ENCODE measurements at regions not wholly inside any gene's neighbourhood (a gene's known extent, or its start where the extent isn't known, plus 50 kb on each side); places are given as distances from the start of the nearest gene placed in this dataset.

GRCh38 chr6:21811484-21811883, 217.9 kb downstream of the SOX4 start:
- FAIRE-seq, result no peak
- no peak for DNase-seq (ENCODE audit: low read depth)
- Histone ChIP-seq H3K36me3 (ENCODE audit: control insufficient read depth, insufficient read depth, low read length) (no peaks in the 10 kb centered on the region), H3K4me3 (ENCODE audit: low read depth, low read length) (no peak overlapping the region), H3K27me3 (ENCODE audit: control insufficient read depth, insufficient read depth, low read length) (no peaks in the 10 kb centered on the region)
- no peak for TF ChIP-seq CTCF (IDR thresholded peaks at IDR 0.05; ENCODE audit: insufficient read depth, low read length, severe bottlenecking)

GRCh38 chr6:21816231-21816630, 222.7 kb downstream of the SOX4 start:
- FAIRE-seq (no peak), DNase-seq (ENCODE audit: low read depth) (no peak)
- TF ChIP-seq CTCF (IDR thresholded peaks at IDR 0.05; ENCODE audit: insufficient read depth, low read length, severe bottlenecking), result no peak
- no peak overlapping the region for H3K4me3 ChIP-seq (ENCODE audit: low read depth, low read length)
- H3K36me3 ChIP-seq (ENCODE audit: control insufficient read depth, insufficient read depth, low read length), result no peaks in the 10 kb centered on the region
- no peaks in the 10 kb centered on the region for H3K27me3 ChIP-seq (ENCODE audit: control insufficient read depth, insufficient read depth, low read length)

- FAIRE-seq (no peak), DNase-seq (ENCODE audit: low read depth) (no peak)
- no peak for TF ChIP-seq CTCF (IDR thresholded peaks at IDR 0.05; ENCODE audit: insufficient read depth, low read length, severe bottlenecking)
- no peaks in the 10 kb centered on the region for H3K27me3 ChIP-seq (ENCODE audit: control insufficient read depth, insufficient read depth, low read length)
- H3K36me3 ChIP-seq (ENCODE audit: control insufficient read depth, insufficient read depth, low read length), result no peaks in the 10 kb centered on the region
- H3K4me3 ChIP-seq (ENCODE audit: low read depth, low read length), result no peak overlapping the region
Observed at GRCh38 chr6:21820442-21820841, 226.9 kb downstream of the SOX4 start.

- DNase-seq (ENCODE audit: low read depth), result no peak
- no peak for FAIRE-seq
- Histone ChIP-seq H3K36me3 (ENCODE audit: control insufficient read depth, insufficient read depth, low read length) (no peaks in the 10 kb centered on the region), H3K4me3 (ENCODE audit: low read depth, low read length) (no peak overlapping the region), H3K27me3 (ENCODE audit: control insufficient read depth, insufficient read depth, low read length) (no peaks in the 10 kb centered on the region)
- TF ChIP-seq CTCF (IDR thresholded peaks at IDR 0.05; ENCODE audit: insufficient read depth, low read length, severe bottlenecking), result no peak
Observed at GRCh38 chr6:21823371-21823770, 229.8 kb downstream of the SOX4 start.

GRCh38 chr6:21824431-21825177, 231.1 kb downstream of the SOX4 start:
- FAIRE-seq (no peak), DNase-seq (ENCODE audit: low read depth) (peak; percentile 49)
- no peaks in the 10 kb centered on the region for H3K27me3 ChIP-seq (ENCODE audit: control insufficient read depth, insufficient read depth, low read length)
- TF ChIP-seq CTCF (IDR thresholded peaks at IDR 0.05; ENCODE audit: insufficient read depth, low read length, severe bottlenecking), result no peak
- no peak overlapping the region for H3K4me3 ChIP-seq (ENCODE audit: low read depth, low read length)
- no peaks in the 10 kb centered on the region for H3K36me3 ChIP-seq (ENCODE audit: control insufficient read depth, insufficient read depth, low read length)

GRCh38 chr6:21826023-21826422, 232.5 kb downstream of the SOX4 start:
- H3K36me3 ChIP-seq (ENCODE audit: control insufficient read depth, insufficient read depth, low read length), result no peaks in the 10 kb centered on the region
- TF ChIP-seq CTCF (IDR thresholded peaks at IDR 0.05; ENCODE audit: insufficient read depth, low read length, severe bottlenecking), result no peak
- H3K27me3 ChIP-seq (ENCODE audit: control insufficient read depth, insufficient read depth, low read length), result no peaks in the 10 kb centered on the region
- no peak for FAIRE-seq
- no peak overlapping the region for H3K4me3 ChIP-seq (ENCODE audit: low read depth, low read length)
- peak; percentile 53 for DNase-seq (ENCODE audit: low read depth)

Data from bronchial epithelial cell (primary cell).